WI38 (cell line): ENCODE measurements at regions not wholly inside any gene's neighbourhood (a gene's known extent, or its start where the extent isn't known, plus 50 kb on each side); places are given as distances from the start of the nearest gene placed in this dataset.

Source experiments
- H3K4me3 ChIP-seq: 2 replicates; pipeline ENCODE4 v1.5.1; 2011; ENCODE audit warnings: low read depth, mild to moderate bottlenecking, control low read depth, low read length
- TF ChIP-seq, protein P1 (sequence below): IDR thresholded peaks from 2 replicates; pipeline ENCODE4 v1.5.1; 2012; ENCODE audit warnings: low read depth, mild to moderate bottlenecking, control low read depth, low read length

DNA sequence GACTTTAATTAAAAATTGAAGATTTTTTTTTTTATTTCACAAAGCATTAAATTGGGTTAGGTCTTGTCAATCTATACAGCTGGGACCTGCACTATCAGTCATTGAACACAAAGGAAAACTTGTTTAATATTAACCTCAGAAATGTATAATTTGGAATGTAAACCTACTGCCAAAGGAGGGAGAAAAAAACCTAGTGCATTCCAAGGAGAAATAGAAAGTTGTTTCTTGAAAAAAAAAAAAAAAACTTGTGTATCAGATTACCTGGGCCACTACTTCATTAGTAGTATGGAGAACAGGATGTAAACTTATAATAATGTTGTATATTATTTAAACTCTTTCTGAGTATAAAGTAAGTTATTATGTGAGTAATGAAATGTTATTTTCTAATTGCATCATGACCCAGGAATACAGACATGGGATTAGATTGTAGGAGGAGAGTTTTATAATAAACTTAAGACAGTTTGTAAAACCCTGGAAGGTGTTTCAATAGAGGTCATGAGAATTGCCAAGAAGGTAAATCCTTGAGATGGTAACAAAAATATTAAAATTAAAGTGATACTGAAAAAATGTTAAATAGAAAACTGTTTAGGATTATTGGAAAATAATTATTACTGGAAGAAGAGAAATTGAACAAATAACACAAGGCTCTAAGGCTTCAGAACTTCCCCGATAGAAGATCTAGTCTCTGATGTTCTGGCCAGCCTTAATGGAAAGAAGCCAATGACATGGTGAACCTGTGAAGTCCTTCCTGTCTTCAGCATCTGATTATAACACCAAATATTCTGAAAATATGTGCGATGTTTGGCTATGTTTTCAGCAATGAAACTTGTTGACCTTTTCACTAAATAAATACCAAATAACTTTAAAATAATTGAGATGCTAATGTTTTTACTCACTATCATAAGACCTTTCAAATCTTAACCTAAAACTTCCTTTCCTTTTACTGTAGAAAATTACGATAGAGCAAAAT is 412.8 kb upstream of the LYPLAL1 start:
- TF ChIP-seq, protein P1, sequence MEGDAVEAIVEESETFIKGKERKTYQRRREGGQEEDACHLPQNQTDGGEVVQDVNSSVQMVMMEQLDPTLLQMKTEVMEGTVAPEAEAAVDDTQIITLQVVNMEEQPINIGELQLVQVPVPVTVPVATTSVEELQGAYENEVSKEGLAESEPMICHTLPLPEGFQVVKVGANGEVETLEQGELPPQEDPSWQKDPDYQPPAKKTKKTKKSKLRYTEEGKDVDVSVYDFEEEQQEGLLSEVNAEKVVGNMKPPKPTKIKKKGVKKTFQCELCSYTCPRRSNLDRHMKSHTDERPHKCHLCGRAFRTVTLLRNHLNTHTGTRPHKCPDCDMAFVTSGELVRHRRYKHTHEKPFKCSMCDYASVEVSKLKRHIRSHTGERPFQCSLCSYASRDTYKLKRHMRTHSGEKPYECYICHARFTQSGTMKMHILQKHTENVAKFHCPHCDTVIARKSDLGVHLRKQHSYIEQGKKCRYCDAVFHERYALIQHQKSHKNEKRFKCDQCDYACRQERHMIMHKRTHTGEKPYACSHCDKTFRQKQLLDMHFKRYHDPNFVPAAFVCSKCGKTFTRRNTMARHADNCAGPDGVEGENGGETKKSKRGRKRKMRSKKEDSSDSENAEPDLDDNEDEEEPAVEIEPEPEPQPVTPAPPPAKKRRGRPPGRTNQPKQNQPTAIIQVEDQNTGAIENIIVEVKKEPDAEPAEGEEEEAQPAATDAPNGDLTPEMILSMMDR, result no peak
- no peak overlapping the region for H3K4me3 ChIP-seq

DNA sequence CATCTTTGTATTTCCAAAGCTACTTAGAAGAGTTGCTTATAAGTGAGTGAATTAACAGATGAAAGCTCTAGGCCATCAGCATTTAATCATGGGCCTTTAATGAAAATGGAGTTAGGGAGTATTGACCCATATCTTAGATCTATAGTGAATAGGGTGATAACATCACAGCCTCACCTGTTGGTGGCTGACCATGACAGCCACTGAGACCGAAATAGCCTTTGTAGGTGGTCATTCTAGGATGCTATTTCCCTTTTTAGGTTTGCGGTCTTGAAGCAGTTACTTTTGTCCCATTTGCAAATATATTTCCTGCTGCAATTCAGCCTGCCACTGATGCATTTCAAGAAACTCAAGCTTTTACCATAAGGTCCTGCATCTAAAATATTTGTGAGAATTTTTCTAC is 410.1 kb upstream of the LYPLAL1 start:
- TF ChIP-seq, protein P1, result no peak

GRCh38 chr1:218765753-218766152 is 407.9 kb upstream of the LYPLAL1 start:
- H3K4me3 ChIP-seq, result no peak overlapping the region
- TF ChIP-seq, protein P1, result no peak

More for the DNA sequence above, 410.1 kb upstream of the LYPLAL1 start:
- no peak overlapping the region for H3K4me3 ChIP-seq

DNA sequence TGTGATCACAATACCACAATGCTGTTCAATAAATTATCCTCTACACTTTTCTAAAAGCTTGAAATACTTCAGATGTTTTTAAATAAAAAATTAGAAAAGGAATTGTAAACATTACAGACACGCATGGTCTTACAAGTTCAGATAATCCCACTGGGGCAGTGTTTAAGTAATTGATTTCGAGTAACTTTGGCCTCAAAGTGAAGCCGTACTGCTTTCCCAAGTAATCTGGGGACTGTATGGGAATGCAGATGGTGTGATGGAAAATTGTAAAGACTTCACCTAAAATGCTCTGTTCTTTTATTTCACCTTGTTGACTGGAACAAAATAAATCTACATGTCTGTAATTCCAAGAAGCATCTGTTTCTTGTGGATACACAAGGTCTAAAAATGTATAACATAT is 401.7 kb upstream of the LYPLAL1 start:
- no peak overlapping the region for H3K4me3 ChIP-seq
- TF ChIP-seq, protein P1, result no peak

- TF ChIP-seq, protein P1, result no peak
- H3K4me3 ChIP-seq, result no peak overlapping the region
Observed at GRCh38 chr1:218772575-218772974, 401.1 kb upstream of the LYPLAL1 start.

GRCh38 chr1:218775501-218776021 is 398.1 kb upstream of the LYPLAL1 start:
- H3K4me3 ChIP-seq, result no peak overlapping the region

More at GRCh38 chr1:218775501-218776021, 398.1 kb upstream of the LYPLAL1 start:
- TF ChIP-seq, protein P1, result no peak
